ENCODE measurements at regions not wholly inside any gene's neighbourhood (a gene's known extent, or its start where the extent isn't known, plus 50 kb on each side); places are given as distances from the start of the nearest gene placed in this dataset.
"Not testable (repeated sequence)": the region's sequence is repeated elsewhere in the genome, so short reads cannot be mapped to it uniquely, and the experiment has no call there.

- DNase-seq: no peak
These were observed 187.6 kb downstream of the ETNK1 start for GRCh38 chr12:22812531-22812930.

- DNase-seq: no peak
These were observed 197.0 kb downstream of the ETNK1 start for GRCh38 chr12:22821985-22822384.

GRCh38 chr12:22826026-22826425 is 201.1 kb downstream of the ETNK1 start:
- no peak for DNase-seq

GRCh38 chr12:22826446-22826981 is 201.5 kb downstream of the ETNK1 start:
- not testable (repeated sequence) for DNase-seq

GRCh38 chr12:22828066-22828465 is 203.1 kb downstream of the ETNK1 start:
- no peak for DNase-seq

- DNase-seq: no peak
These were observed 210.5 kb downstream of the ETNK1 start for GRCh38 chr12:22835431-22835830.

GRCh38 chr12:22850185-22850584 is 225.2 kb downstream of the ETNK1 start:
- no peak for DNase-seq

- DNase-seq: no peak
These were observed 226.6 kb downstream of the ETNK1 start for GRCh38 chr12:22851532-22851931.

- DNase-seq: no peak
These were observed 230.5 kb downstream of the ETNK1 start for GRCh38 chr12:22855456-22855855.

GRCh38 chr12:22856178-22856577 is 231.2 kb downstream of the ETNK1 start:
- DNase-seq: no peak

GRCh38 chr12:22858849-22859570 is 234.0 kb downstream of the ETNK1 start:
- DNase-seq: no peak

- no peak for DNase-seq
These were observed 236.0 kb downstream of the ETNK1 start for GRCh38 chr12:22860926-22861325.

- no peak for DNase-seq
These were observed 240.9 kb downstream of the ETNK1 start for GRCh38 chr12:22865822-22866221.

GRCh38 chr12:22866406-22866805 is 241.4 kb downstream of the ETNK1 start:
- DNase-seq: no peak

GRCh38 chr12:22874151-22874550 is 249.2 kb downstream of the ETNK1 start:
- no peak for DNase-seq

GRCh38 chr12:22876262-22876661 is 251.3 kb downstream of the ETNK1 start:
- DNase-seq: no peak

- no peak for DNase-seq
These were observed 254.2 kb downstream of the ETNK1 start for GRCh38 chr12:22879203-22879602.

GRCh38 chr12:22880331-22880730 is 255.4 kb downstream of the ETNK1 start:
- no peak for DNase-seq

- DNase-seq: no peak
These were observed 255.8 kb downstream of the ETNK1 start for GRCh38 chr12:22880807-22881206.

- DNase-seq: no peak
These were observed 257.0 kb downstream of the ETNK1 start for GRCh38 chr12:22881878-22882385.

- no peak for DNase-seq
These were observed 257.6 kb downstream of the ETNK1 start for GRCh38 chr12:22882559-22882958.

- DNase-seq: no peak
These were observed 268.9 kb downstream of the ETNK1 start for GRCh38 chr12:22893878-22894277.

GRCh38 chr12:22899184-22899583 is 274.2 kb downstream of the ETNK1 start:
- DNase-seq: no peak

- DNase-seq: no peak
These were observed 275.4 kb downstream of the ETNK1 start for GRCh38 chr12:22900401-22900800.

- no peak for DNase-seq
These were observed 279.5 kb downstream of the ETNK1 start for GRCh38 chr12:22904485-22904884.

All from NCI-H187 (cell line).